Naive thymus-derived CD4-positive, alpha-beta T cell (primary cell): ENCODE measurements at regions not wholly inside any gene's neighbourhood (a gene's known extent, or its start where the extent isn't known, plus 50 kb on each side); places are given as distances from the start of the nearest gene placed in this dataset.

Experiments
- ATAC-seq: fragments of 150-1000 bp; cut with Tn5 transposase; 2 replicates; pipeline ENCODE4 v1.10.0; 2021; ENCODE audit warnings: mild to moderate bottlenecking, moderate library complexity
- CTCF ChIA-PET: fragments of 350-600 bp; sonication (Branson Sonifier 250); formaldehyde crosslinking; loops from one replicate; lab custom pipeline; 2021; ENCODE audit warnings: antibody characterized with exemption; lab: Charles Lee
- POLR2A ChIA-PET: fragments of 350-600 bp; sonication (Branson Sonifier 250); formaldehyde crosslinking; loops from one replicate; lab custom pipeline; 2021; ENCODE audit warnings: antibody characterized with exemption, inconsistent platforms; lab: Charles Lee
- DNase-seq, 9 donors: peaks; one replicate each; pipeline versions ENCODE4 v3.0.0 to v3.0.0-alpha.2; 2020 to 2022; ENCODE audit warnings: mixed read lengths in 1 of 9
- H3K27ac ChIP-seq: one replicate; pipeline ENCODE4 v1.7.0; 2013; ENCODE audit warnings: mild to moderate bottlenecking, low read depth, low read length, moderate library complexity
- H3K27me3 ChIP-seq, 2 donors: one replicate each; pipeline ENCODE4 v1.7.0; 2013; ENCODE audit warnings: low read length in 2 of 2, mild to moderate bottlenecking in 2 of 2, moderate library complexity in 2 of 2; ENCODE audit not compliant: control insufficient read depth in 2 of 2, insufficient read depth in 2 of 2
- H3K36me3 ChIP-seq, 3 experiments: 1 replicate in 2 of 3; 2 replicates in 1 of 3; pipeline ENCODE4 v1.7.0; 2013; ENCODE audit warnings: low read length in 3 of 3, mild to moderate bottlenecking in 3 of 3, moderate library complexity in 1 of 3; ENCODE audit not compliant: insufficient read depth in 3 of 3, control insufficient read depth in 2 of 3
- H3K4me1 ChIP-seq, 2 donors: one replicate each; pipeline ENCODE4 v1.7.0; 2013; ENCODE audit warnings: low read length in 2 of 2, mild to moderate bottlenecking in 2 of 2, moderate library complexity in 1 of 2; ENCODE audit not compliant: control insufficient read depth in 2 of 2, insufficient read depth in 2 of 2
- H3K4me3 ChIP-seq: 2 replicates; pipeline ENCODE4 v1.7.0; 2013; ENCODE audit warnings: mild to moderate bottlenecking, low read length
- H3K9me3 ChIP-seq, 3 experiments: 1 replicate in 2 of 3; 2 replicates in 1 of 3; pipeline ENCODE4 v1.7.0; 2013; ENCODE audit warnings: low read length in 3 of 3; ENCODE audit not compliant: control insufficient read depth in 2 of 3
- H3K27ac Mint-ChIP-seq, 9 donors: one replicate each; pipeline ENCODE4 v1.8.0; 2020 to 2022; ENCODE audit warnings: mixed read lengths in 9 of 9, mild to moderate bottlenecking in 8 of 9, moderate library complexity in 5 of 9, inconsistent platforms in 2 of 9
- H3K27me3 Mint-ChIP-seq, 5 donors: one replicate each; pipeline ENCODE4 v1.8.0; 2021 to 2022; ENCODE audit warnings: mixed read lengths in 5 of 5, mild to moderate bottlenecking in 1 of 5
- H3K36me3 Mint-ChIP-seq, 5 donors: one replicate each; pipeline ENCODE4 v1.8.0; 2020 to 2022; ENCODE audit warnings: mixed read lengths in 5 of 5, mild to moderate bottlenecking in 3 of 5, inconsistent platforms in 1 of 5
- H3K4me1 Mint-ChIP-seq, 7 donors: one replicate each; pipeline ENCODE4 v1.8.0; 2020 to 2022; ENCODE audit warnings: mixed read lengths in 7 of 7, mild to moderate bottlenecking in 3 of 7, inconsistent platforms in 1 of 7
- H3K4me3 Mint-ChIP-seq, 10 donors: one replicate each; pipeline ENCODE4 v1.8.0; 2020 to 2022; ENCODE audit warnings: mild to moderate bottlenecking in 10 of 10, mixed read lengths in 10 of 10, moderate library complexity in 6 of 10, inconsistent platforms in 2 of 10
- H3K9me3 Mint-ChIP-seq, 11 donors: one replicate each; pipeline ENCODE4 v1.8.0; 2020 to 2022; ENCODE audit warnings: mixed read lengths in 11 of 11, mild to moderate bottlenecking in 4 of 11, inconsistent platforms in 1 of 11, moderate library complexity in 1 of 11
- intact Hi-C, 2 donors: fragments of 100-400 bp; cut with micrococcal nuclease; formaldehyde crosslinking; loops; one replicate each; pipeline ENCODE4 v1.15.1; 2023

DNA sequence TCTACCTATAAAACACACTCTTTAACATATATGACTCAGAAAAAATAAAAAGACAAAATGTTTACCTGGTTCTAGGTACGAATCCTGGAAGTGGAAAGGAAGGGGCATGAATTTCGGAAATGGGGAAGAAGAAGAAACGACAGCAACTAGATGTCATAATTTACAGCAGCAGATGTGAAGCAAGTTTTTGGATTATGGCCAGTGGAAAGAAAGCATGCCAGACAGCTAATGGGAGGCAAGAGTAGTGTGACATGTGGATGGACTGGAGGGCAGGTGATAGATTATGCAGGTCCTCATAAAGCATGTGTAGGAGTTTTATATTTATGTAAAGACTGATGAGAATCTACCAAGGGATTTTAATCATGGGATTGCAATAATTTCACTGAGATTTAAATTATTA is 279.0 kb upstream of the TACR3 start:
- ATAC-seq (no peak), DNase-seq (no peak)
- Mint-ChIP-seq H3K27me3 (no peaks in the 10 kb centered on the region), H3K9me3 (peaks cover 4 to 34% (median 17%) of the 10 kb centered on the region in 11 donors), H3K36me3 (no peaks in the 10 kb centered on the region), H3K4me1 (no peaks in the 10 kb centered on the region), H3K4me3 (no peak overlapping the region), H3K27ac (no peak overlapping the region)
- no peaks in the 10 kb centered on the region for H3K27me3 ChIP-seq
- H3K27ac ChIP-seq, result no peak overlapping the region
- peaks cover 0 to 4% (median 0%) of the 10 kb centered on the region in 3 experiments for H3K9me3 ChIP-seq
- no peaks in the 10 kb centered on the region for H3K36me3 ChIP-seq
- H3K4me1 ChIP-seq, result no peaks in the 10 kb centered on the region
- intact Hi-C loops, result no loop called here
- H3K4me3 ChIP-seq, result no peak overlapping the region
- CTCF ChIA-PET, result no interaction called here
- POLR2A ChIA-PET, result no interaction called here

DNA sequence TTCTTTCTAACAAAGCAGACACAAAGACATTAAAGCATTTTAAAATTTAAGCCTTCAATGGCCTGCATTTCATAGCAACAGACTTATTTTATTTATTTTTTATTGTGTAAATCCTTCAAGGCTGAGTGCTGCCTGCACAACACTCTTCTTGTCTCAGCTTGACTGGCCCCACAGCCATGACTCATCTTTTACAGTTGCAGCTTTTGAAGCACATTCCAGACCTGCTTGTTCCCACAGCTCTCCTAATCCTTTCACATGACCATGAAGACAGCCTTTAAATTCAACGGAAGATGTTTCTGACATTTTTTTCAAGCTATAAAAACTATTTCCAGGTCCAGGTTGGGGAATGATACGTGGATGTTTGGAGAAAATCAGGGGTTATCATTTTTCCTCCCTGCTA is 276.9 kb upstream of the TACR3 start:
- intact Hi-C loops, result no loop called here
- no peak overlapping the region for H3K27ac Mint-ChIP-seq
- ChIA-PET CTCF (no interaction called here), POLR2A (no interaction called here)
- H3K36me3 Mint-ChIP-seq, result no peaks in the 10 kb centered on the region
- no peak overlapping the region for H3K27ac ChIP-seq
- no peaks in the 10 kb centered on the region for H3K4me1 Mint-ChIP-seq
- no peaks in the 10 kb centered on the region for H3K27me3 Mint-ChIP-seq
- no peak for DNase-seq
- H3K9me3 Mint-ChIP-seq, result peaks cover 4 to 33% (median 13%) of the 10 kb centered on the region in 11 donors
- H3K36me3 ChIP-seq, result no peaks in the 10 kb centered on the region
- no peak for ATAC-seq
- H3K4me3 ChIP-seq, result no peak overlapping the region
- no peak overlapping the region for H3K4me3 Mint-ChIP-seq
- H3K27me3 ChIP-seq, result no peaks in the 10 kb centered on the region
- no peaks in the 10 kb centered on the region for H3K4me1 ChIP-seq
- no peaks in the 10 kb centered on the region for H3K9me3 ChIP-seq

DNA sequence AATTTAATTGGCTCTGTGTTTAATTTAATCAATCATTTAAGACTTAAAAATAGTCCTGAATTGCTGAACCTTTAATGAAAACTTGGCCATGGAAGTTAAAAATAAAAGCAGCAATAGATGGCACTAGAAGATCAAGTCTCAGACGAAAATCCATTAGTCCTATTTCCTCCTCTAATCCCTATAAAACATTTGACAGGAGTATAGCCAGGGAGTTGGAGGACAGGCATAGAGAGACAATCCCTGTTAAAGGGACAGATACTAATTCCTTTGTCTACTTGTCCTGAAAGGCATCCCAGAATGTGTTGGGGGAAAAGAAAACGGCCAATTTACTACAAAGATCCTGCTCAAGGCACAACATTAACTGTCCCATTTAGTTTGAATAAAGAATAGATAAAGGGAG is 276.3 kb upstream of the TACR3 start:
- ChIA-PET POLR2A (no interaction called here), CTCF (no interaction called here)
- Histone ChIP-seq H3K4me1 (no peaks in the 10 kb centered on the region), H3K27me3 (no peaks in the 10 kb centered on the region), H3K4me3 (no peak overlapping the region), H3K36me3 (no peaks in the 10 kb centered on the region), H3K9me3 (no peaks in the 10 kb centered on the region), H3K27ac (no peak overlapping the region)
- no peaks in the 10 kb centered on the region for H3K4me1 Mint-ChIP-seq
- H3K9me3 Mint-ChIP-seq, result peaks cover 4 to 35% (median 15%) of the 10 kb centered on the region in 11 donors
- H3K4me3 Mint-ChIP-seq, result no peak overlapping the region
- no peaks in the 10 kb centered on the region for H3K36me3 Mint-ChIP-seq
- no peak for DNase-seq
- H3K27me3 Mint-ChIP-seq, result no peaks in the 10 kb centered on the region
- H3K27ac Mint-ChIP-seq, result no peak overlapping the region
- ATAC-seq, result no peak
- intact Hi-C loops, result no loop called here

DNA sequence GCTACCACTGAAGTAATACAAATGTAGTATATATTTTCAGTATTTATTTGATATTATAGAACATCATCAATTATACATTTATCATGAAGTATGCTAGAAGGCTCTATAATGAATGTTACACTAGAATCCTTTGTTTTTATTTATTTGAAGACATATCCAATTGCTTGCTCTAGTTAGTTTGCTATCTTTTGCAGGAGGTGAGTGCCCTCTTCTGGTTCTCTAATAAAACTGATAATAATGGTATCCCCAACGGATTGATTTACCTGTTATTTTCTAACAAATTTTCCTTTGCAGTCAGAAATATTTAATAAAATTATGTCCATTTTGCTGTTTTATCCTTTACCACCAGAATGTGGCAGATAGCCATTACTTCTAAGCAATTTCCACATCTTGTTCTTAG is 274.3 kb upstream of the TACR3 start:
- no peak for ATAC-seq
- ChIA-PET CTCF (no interaction called here), POLR2A (no interaction called here)
- Histone ChIP-seq H3K27ac (no peak overlapping the region), H3K4me3 (no peak overlapping the region), H3K9me3 (no peaks in the 10 kb centered on the region), H3K4me1 (no peaks in the 10 kb centered on the region), H3K36me3 (no peaks in the 10 kb centered on the region), H3K27me3 (no peaks in the 10 kb centered on the region)
- no peaks in the 10 kb centered on the region for H3K27me3 Mint-ChIP-seq
- intact Hi-C loops, result no loop called here
- H3K4me3 Mint-ChIP-seq, result no peak overlapping the region
- no peak for DNase-seq
- no peak overlapping the region for H3K27ac Mint-ChIP-seq
- no peaks in the 10 kb centered on the region for H3K4me1 Mint-ChIP-seq
- no peaks in the 10 kb centered on the region for H3K36me3 Mint-ChIP-seq
- H3K9me3 Mint-ChIP-seq, result peaks cover 4 to 40% (median 18%) of the 10 kb centered on the region in 11 donors

DNA sequence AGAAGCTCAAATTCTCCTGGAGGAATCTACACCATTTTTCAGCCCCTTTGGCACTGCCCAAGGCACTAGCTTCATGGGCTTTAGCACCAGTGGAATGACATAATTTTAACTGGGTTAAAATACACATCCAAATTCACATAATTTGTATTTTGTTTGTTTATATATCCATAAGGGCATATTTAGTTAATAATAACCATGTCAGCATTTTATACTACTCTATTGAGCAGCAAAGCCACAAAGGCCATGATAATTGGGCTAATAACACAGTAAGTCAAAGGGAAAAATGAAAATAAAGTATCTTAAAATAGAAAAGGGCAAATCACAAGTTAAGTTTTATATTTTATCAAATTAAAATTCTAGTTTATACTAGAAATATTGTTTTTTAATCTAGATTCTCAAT is 262.7 kb upstream of the TACR3 start:
- CTCF ChIA-PET, result no interaction called here

DNA sequence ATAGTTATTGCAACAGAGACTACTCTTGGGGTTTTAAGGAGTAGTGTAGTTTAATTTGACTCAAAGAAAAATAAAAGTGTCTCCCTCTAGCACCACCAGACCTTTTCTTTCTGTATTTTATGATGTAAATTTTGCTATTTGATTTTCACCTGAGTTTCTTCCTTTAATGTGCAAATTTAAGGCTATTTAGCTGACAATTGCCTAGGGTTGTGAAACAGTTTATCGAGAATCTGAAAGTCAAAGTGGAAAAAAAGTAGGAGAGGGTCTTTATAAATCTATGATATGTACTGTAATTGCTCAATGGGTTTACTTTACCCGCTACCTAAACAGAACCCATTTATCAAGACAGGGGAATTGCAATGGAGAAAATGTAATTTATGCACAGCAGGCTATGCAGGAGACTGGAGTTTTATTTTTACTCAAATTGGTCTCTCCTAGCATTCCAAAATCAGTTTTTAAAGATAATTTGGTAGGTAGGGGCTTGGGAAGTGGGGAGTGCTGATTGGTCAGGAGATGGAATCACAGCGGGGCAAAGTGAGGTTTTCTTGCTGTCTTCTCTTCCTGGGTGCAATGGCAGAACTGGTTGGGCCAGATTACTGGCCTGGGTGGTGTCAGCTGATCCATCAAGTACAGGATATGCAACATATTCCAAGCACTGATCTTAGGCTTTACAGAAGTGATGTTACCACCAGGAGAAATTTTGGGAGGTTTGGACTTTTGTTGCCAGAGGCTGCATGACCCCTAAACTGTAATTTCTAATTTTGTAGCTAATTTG is 228.6 kb upstream of the TACR3 start:
- H3K27ac Mint-ChIP-seq, result no peak overlapping the region
- Histone ChIP-seq H3K4me3 (no peak overlapping the region), H3K27ac (no peak overlapping the region), H3K9me3 (no peaks in the 10 kb centered on the region), H3K4me1 (no peaks in the 10 kb centered on the region), H3K27me3 (no peaks in the 10 kb centered on the region), H3K36me3 (no peaks in the 10 kb centered on the region)
- CTCF ChIA-PET, result no interaction called here
- H3K9me3 Mint-ChIP-seq, result peaks cover 0 to 19% (median 1%) of the 10 kb centered on the region in 11 donors
- ATAC-seq (no peak), DNase-seq (no peak)
- H3K4me1 Mint-ChIP-seq, result no peaks in the 10 kb centered on the region
- no peak overlapping the region for H3K4me3 Mint-ChIP-seq
- intact Hi-C loops, result no loop called here
- H3K27me3 Mint-ChIP-seq, result no peaks in the 10 kb centered on the region
- POLR2A ChIA-PET, result no interaction called here
- H3K36me3 Mint-ChIP-seq, result no peaks in the 10 kb centered on the region

More for the DNA sequence above, 262.7 kb upstream of the TACR3 start:
- ATAC-seq (no peak), DNase-seq (no peak)
- H3K4me3 Mint-ChIP-seq, result no peak overlapping the region
- no peak overlapping the region for H3K27ac ChIP-seq
- H3K27me3 Mint-ChIP-seq, result no peaks in the 10 kb centered on the region
- intact Hi-C loops, result no loop called here
- no peak overlapping the region for H3K4me3 ChIP-seq
- no peaks in the 10 kb centered on the region for H3K4me1 Mint-ChIP-seq
- no peak overlapping the region for H3K27ac Mint-ChIP-seq
- no peaks in the 10 kb centered on the region for H3K36me3 ChIP-seq
- no peaks in the 10 kb centered on the region for H3K27me3 ChIP-seq
- no peaks in the 10 kb centered on the region for H3K4me1 ChIP-seq
- no peaks in the 10 kb centered on the region for H3K36me3 Mint-ChIP-seq
- peaks cover 0 to 14% (median 4%) of the 10 kb centered on the region in 11 donors for H3K9me3 Mint-ChIP-seq
- H3K9me3 ChIP-seq, result no peaks in the 10 kb centered on the region
- POLR2A ChIA-PET, result no interaction called here

DNA sequence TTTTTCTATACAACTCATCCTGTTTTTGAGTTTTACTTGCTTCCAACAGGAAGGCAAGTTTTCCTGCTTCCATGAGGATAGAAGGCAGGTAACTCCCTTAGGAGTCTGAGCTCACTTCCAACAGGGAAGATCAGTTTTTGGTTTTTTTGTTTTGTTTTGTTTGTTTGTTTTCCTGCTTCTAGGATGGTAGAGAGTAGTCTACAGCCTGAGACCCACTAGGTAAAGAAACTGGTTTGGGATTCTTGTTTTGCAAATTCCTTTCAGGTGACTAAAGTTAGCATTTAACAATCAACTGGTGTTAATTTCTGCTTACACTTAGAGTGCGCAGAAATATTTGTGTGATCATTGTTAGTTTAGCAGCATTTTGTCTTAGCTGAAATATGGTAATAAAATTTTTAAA is 227.8 kb upstream of the TACR3 start:
- ChIA-PET POLR2A (no interaction called here), CTCF (no interaction called here)
- peaks cover 0 to 11% (median 1%) of the 10 kb centered on the region in 11 donors for H3K9me3 Mint-ChIP-seq
- Histone ChIP-seq H3K9me3 (no peaks in the 10 kb centered on the region), H3K27me3 (no peaks in the 10 kb centered on the region), H3K4me1 (no peaks in the 10 kb centered on the region), H3K27ac (no peak overlapping the region), H3K36me3 (no peaks in the 10 kb centered on the region), H3K4me3 (no peak overlapping the region)
- intact Hi-C loops, result no loop called here
- ATAC-seq (no peak), DNase-seq (no peak)
- H3K27me3 Mint-ChIP-seq, result no peaks in the 10 kb centered on the region
- no peaks in the 10 kb centered on the region for H3K4me1 Mint-ChIP-seq
- no peaks in the 10 kb centered on the region for H3K36me3 Mint-ChIP-seq
- H3K4me3 Mint-ChIP-seq, result no peak overlapping the region
- no peak overlapping the region for H3K27ac Mint-ChIP-seq
